HG03064 (cell line): ENCODE measurements at regions not wholly inside any gene's neighbourhood (a gene's known extent, or its start where the extent isn't known, plus 50 kb on each side); places are given as distances from the start of the nearest gene placed in this dataset.

Experiments
- ATAC-seq: cut with Tn5 transposase; IDR thresholded peaks from one replicate; pipeline ENCODE4 v1.9.1; 2021; ENCODE audit warnings: low read depth; ENCODE audit not compliant: unreplicated experiment

DNA sequence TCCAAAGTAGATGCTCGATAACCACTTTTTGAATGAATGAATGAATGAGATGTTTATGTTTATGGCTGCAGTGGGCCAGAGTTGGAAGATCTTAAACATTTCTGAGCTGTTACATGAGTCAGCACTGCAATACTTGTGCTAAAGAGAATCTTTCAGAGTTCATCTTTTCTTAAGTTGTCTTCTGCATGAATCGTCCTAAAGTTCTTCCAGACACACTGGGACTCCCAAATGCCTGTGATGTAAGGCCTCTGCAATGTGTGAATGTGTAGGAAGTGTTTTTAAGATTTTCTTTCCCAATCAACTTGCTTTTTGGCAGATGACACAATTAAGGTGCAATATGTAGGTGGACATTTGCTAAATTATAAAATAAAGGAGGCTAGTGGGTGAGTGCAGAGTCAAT is 50.3 kb upstream of the TRIM9 start:
- no peak for ATAC-seq

DNA sequence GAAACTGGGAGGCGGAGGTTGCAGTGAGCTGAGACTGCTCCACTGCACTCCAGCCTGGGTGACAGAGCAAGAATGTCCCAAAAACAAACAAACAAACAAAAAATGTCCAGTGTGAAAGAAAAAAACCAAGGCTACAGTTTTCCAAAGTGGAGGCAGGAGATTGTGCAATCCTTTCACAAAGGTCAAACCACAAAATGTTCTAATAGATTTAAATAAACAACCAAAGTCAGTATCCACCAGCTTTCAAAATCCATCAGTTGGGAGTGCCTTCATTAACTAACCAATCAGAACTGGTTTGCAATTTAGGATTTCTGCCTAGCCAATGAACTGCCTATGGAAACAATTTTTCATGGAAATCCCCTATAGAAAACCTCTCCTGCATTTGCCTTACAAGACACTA is 52.3 kb upstream of the TRIM9 start:
- ATAC-seq = no peak

DNA sequence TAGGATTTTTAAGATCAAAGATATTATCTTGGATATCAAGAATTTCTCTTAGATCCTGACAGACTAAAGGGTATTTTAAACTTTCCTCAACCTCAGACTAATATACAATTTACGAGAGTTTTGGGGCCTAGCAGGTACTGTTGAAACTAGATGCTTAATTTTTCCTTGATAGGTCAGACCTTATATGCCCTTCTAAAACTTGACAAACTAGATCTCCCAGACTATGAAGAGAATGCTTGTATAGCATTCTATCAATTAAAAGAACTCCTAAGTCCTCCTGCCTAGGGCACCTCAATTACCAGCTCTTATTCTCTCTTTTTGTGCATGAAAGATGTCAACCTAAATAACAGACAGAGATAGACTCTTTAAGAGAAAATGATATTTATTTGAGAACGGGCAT is 60.4 kb upstream of the TRIM9 start:
- no peak for ATAC-seq

DNA sequence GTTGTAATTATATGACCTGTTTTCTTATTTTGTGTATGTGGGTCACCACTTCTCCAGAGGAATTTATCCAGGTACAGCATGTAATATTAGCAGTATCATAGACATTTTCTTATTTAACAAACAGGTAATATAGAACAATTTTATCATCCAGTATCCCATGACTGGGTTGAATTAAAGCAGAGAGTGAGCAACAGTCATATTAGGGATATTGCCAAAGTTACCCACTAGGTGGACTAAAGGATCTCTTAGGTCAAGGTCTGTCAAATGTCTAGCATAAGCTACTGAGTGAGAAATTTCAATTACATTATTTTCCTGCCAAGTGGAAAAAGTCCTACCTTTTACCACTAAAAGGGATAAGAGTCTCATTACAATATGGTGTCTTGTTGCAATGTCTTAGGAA is 62.1 kb upstream of the TRIM9 start:
- ATAC-seq = peak; percentile 86

DNA sequence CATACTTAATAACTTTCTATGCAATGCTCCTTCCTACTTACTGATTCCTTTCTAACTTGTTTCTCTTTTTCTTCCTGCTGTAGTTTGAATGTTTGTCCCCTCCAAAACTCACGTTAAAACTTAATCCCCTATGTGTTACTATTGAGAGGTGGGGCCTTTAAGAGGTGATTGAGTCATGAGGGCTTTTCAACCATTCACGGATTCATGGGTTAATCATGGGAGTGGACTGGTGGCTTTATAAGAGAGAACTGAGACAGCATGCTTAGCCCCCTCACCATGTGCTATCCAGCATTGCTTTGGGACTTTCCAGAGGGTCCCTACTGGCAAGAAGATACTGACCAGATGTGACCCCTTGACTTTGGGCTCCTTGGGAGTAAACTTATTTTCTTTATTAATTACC is 66.0 kb upstream of the TRIM9 start:
- no peak for ATAC-seq

DNA sequence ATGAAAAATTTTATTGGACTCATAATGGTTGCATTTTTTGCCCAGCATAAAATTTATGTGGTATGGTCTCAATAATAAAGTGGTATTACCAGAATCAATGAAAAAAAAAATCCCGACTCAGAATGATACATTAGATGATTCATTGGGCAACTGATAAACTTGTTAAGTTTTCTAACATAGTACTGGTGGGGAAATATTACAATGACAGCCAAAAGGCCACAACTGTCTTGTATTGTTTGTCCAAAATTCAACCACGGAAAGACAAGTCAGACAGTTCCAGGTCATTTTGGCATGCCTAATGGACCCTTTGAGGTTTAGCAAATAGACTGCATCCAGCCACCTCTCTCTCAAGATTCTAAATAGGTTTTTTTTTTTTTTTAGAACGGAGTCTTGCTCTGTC is 70.5 kb upstream of the TRIM9 start:
- ATAC-seq = no peak

DNA sequence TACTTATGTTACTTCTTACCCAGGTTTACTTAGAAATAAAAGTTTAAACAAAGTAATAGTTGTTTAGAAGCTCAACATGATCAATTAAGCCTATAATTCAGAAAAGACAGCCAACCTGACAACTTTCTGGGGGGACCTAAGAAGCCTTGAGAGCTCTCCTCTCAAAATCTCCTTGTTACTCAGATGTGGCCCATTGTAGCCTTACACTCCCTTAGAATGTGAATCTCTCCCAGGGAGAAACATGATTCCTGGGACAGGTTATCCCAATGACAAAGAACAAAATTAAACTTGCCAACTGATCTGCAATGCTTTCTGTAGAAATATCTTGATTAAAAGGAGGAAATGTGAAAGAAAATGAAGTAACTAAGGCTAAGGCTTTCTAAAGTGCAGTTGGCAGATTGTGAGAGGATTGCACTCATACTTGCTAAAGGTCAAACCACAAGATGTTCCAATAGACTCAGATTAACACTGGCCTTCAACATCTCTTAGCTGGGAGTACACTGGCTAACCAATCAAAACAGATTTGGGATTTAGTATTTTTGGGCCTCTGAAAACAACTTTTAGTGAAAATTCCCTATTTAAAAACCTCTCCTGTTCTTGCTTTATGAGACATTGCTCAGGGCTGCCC is 72.3 kb upstream of the TMX1 start:
- ATAC-seq = no peak

DNA sequence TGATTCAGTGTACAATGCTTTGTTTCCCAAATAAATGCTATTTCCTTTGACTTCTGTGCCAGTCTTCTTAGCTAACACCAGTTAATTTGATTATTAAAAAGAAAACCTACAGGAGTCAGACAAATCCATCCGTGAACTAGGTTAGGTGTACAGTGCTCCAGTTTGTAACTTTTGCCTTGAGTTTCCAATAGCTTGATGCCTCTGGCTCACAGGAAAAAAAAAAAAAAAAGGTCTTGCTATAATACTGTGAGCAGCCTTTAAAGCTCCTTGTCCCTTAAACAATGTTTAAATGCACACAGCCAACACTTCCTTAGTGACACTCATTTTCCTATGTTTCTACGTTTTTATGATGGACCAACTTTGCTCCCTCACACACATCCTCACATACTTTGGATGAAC is 71.8 kb upstream of the TMX1 start:
- ATAC-seq = no peak

DNA sequence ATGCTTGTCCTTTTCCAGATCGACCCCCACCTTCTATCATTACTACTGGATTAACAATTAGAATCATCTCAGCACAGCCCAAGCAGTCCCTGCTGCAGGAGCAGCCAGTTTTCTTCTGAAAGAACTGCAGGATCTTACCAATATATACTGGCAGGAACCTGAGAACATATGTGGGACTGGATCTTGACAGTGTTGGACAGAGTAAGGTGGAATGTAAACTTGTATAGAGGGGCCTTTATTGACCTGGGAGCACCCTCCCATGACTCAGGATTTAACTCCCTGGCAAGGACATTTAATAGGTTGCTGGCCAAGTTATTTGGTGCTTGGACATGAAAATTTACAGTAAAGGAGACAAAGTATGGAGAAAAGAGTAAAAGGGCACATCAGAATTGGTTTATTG is 66.2 kb upstream of the TMX1 start:
- ATAC-seq = no peak

DNA sequence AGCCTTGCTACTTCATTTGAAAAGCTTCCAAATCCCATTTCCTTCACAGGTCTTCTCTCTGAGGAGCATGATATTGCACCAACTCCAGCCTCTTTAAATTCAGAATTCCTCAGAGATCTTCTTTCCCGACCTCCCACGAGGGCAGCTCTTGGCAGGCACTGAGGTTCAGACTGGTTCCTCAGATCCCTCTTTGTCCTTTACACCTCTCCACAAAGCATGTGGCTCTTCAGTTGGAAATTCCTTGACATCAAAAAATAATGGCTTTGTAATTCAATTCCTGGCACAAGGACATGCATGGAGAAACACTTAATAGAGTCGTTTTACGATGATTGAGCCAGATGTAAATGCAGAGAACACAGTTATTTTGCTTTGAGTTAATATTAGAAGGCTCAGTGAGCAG is 63.2 kb upstream of the TMX1 start:
- ATAC-seq = no peak

DNA sequence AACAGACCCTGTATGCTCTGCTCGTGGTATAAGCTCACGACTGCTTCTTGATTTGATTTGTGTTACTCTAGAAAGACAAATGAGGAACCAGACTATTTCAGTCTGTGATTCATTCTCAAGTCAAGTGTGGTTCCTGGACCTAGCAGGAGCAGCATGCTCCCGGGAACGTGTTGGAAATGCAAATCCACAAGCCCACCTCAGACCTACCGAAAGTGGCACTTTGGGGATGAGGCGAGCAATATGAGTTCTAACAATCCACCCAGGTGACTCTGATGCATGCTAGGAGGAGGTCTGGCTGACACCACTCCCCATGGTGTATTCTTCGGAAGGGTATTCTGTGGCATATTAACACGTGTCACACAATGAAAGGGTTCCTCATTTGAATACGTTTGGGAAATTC is 59.5 kb upstream of the TMX1 start:
- no peak for ATAC-seq

DNA sequence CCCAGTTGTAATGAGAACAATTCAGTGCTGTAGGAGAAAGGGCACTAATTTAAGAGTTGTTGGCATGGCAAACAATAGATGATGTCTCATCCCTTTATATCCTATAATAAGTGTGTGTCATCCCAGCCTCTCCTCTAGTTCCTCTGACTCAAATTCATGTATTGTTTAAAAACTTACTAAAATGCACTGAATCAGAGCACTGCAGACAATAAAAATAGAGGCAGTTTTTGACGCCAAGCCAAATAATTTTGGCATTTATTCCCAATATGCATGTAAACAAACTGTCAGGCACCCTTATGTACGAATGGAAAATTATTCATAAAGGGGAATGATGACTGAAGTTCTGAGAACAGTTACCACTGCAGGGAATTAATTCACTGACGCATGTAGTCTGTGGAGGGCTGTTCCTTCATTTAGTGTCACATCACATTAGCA is 57.9 kb upstream of the TMX1 start:
- ATAC-seq = no peak

DNA sequence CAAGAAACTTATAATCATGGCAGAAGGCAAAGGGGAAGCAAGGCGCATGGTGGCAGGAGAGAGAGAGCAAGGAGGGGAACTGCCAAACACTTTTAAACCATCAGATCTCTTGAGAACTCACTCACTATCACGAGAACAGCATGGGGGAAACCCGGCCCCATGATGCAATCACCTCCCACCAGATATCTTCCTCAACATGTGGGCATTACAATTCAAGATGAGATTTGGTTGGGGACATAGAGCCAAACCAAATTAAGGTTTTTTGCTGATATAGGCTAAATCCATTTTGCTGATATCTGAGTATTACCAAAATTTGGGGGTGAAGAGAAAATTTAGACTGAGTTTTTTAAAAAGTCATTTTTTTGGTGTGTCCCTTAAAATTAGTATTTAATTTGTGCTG is 54.9 kb upstream of the TMX1 start:
- no peak for ATAC-seq

DNA sequence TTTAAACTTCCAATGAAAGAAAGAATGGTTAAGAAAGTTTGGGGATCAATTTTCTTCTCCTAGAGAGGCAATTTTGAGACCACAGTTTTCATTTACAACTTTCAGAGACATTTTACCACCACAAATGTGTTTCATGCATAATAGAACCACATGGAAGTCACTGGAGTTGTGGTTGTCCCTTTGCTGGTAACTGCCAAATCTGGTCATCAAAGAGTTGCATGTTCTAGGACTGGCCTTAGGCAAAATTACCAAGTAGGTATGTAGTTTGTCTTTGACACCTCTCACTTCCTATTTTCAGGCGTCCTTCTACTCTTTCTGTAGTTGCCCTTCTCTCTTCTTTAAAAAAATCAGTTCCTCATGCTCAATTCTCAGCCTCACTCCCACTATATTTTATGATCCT is 54.3 kb upstream of the TMX1 start:
- peak; percentile 73 for ATAC-seq

DNA sequence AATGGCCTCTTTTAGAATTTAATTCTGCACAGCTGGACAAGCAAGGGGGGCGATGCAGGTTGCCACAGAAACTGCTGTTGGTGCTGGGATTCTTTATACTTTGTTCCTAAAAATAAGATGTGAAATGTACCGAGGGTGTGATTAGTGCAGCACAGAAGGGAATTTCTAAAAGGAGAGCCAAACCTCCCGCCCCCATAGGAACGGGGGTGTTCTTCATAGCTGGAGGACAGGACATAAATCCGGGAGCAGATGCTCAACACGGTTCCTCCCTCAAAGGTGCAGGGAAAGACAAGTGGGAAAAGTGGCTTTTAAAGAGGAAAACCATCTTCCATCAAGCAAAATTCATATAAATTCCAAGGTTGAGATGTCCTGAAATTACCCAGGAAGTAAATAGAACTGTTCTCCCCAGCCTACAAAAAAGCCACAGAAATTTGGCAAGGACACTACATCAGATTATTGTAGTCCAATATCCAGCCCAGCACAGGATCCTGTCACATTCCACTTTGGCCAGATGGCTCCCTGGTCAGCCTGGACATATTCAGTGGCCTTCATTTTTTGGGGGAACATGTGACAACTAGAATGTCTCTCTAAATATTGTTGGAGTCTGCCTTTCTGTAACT is 51.4 kb upstream of the TMX1 start:
- ATAC-seq = no peak

DNA sequence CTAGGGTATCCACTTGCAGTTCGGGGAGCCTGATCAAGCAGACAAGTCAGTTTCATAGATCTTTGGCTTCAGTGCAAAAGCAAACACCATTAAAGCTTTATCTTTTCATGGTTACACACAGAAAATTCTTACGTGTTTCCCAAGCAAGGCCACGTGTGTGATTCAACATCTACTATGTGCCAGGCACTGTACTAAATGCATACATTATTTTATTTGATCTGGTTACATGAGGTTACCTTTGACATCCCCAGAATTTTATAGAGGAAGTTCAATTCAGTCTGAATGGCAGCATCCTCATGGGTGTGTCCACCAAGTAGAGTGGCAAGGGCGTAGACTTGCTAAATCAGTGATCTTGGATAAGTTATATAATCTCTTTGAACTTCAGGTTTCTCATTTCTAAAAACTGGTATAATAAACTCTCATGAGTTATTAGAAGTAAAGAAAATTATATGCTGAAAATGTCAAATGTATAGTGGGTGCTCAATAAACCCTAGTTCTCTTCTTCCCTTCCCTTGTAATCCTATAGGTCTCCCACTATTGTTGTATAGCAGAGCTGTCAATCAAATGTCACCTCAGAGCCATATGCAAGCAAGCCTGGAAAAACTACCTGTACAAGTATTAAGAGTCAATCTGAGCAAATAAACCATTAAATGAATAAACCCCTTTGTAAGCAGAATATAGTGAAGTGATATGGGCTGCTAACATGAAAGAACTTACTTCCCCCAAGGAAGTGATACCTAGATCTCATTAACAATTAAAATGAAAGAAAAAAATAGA is 50.3 kb upstream of the TMX1 start:
- no peak for ATAC-seq
